B cell (primary cell): ENCODE measurements at regions not wholly inside any gene's neighbourhood (a gene's known extent, or its start where the extent isn't known, plus 50 kb on each side); places are given as distances from the start of the nearest gene placed in this dataset.

Experiments used
- ATAC-seq: fragments of 200-7000 bp; cut with Tn5 transposase; one replicate; pipeline ENCODE4 v1.10.0; 2021; ENCODE audit warnings: low read depth, mild to moderate bottlenecking, moderate number of reproducible peaks, moderate library complexity
- CTCF ChIA-PET: fragments of 350-600 bp; sonication (Branson Sonifier 250); formaldehyde crosslinking; loops from one replicate; lab custom pipeline; 2021; ENCODE audit warnings: antibody characterized with exemption, inconsistent platforms; lab: Charles Lee
- POLR2A ChIA-PET: fragments of 350-600 bp; sonication (Branson Sonifier 250); formaldehyde crosslinking; loops from one replicate; lab custom pipeline; 2021; ENCODE audit warnings: antibody characterized with exemption; lab: Charles Lee
- DNase-seq: peaks from one replicate; pipeline ENCODE4 v3.0.0; 2013
- H2AFZ ChIP-seq: 2 replicates; pipeline ENCODE4 v1.6.1; 2012; ENCODE audit warnings: mild to moderate bottlenecking, low read depth, low read length; ENCODE audit not compliant: insufficient read depth, poor library complexity, severe bottlenecking
- H3K27ac ChIP-seq, 2 donors: 1 replicate in 1 of 2; 2 replicates in 1 of 2; pipeline ENCODE4 v1.5.1; 2012 to 2013; ENCODE audit warnings: low read length in 2 of 2, mild to moderate bottlenecking in 2 of 2, moderate library complexity in 1 of 2
- H3K27me3 ChIP-seq, 4 experiments: fragments of 200-600 bp in 1 of 4; sonication (generic) in 1 of 4; replicated peaks in 1 of 4; 1 replicate in 2 of 4; 2 replicates in 2 of 4; pipeline versions ENCODE4 v1.6.1 to v1.7.0; 2013 to 2016; ENCODE audit warnings: low read length in 3 of 4, mild to moderate bottlenecking in 2 of 4, mixed read lengths in 1 of 4, moderate library complexity in 1 of 4; ENCODE audit not compliant: insufficient read depth in 4 of 4, control insufficient read depth in 3 of 4; ENCODE audit errors: control extremely low read depth in 1 of 4
- H3K36me3 ChIP-seq, 2 experiments: replicated peaks in 1 of 2; 1 replicate in 1 of 2; 2 replicates in 1 of 2; pipeline versions ENCODE4 v1.6.1 to v1.7.1; 2013; ENCODE audit warnings: low read length in 1 of 2; ENCODE audit not compliant: insufficient read depth in 2 of 2, control insufficient read depth in 1 of 2; ENCODE audit errors: control extremely low read depth in 1 of 2, extremely low read depth in 1 of 2
- H3K4me1 ChIP-seq, 2 donors: fragments of 200-600 bp in 1 of 2; sonication (generic) in 1 of 2; 1 replicate in 1 of 2; 2 replicates in 1 of 2; pipeline versions ENCODE4 v1.5.1 to v1.6.1; 2013 to 2017; ENCODE audit warnings: low read length in 2 of 2; ENCODE audit not compliant: control insufficient read depth in 2 of 2, insufficient read depth in 2 of 2
- H3K4me2 ChIP-seq: replicated peaks from 2 replicates; pipeline ENCODE3; 2012; ENCODE audit warnings: mild to moderate bottlenecking, low read depth, low read length; ENCODE audit not compliant: poor library complexity, severe bottlenecking
- H3K4me3 ChIP-seq, 5 experiments: fragments of 200-600 bp in 1 of 5; sonication (generic) in 1 of 5; 1 replicate in 3 of 5; 2 replicates in 2 of 5; pipeline versions ENCODE4 v1.5.1 to v1.7.0; 2011 to 2016; ENCODE audit warnings: low read length in 4 of 5, mild to moderate bottlenecking in 4 of 5, low read depth in 2 of 5, control low read depth in 1 of 5, moderate library complexity in 1 of 5; ENCODE audit not compliant: insufficient read depth in 1 of 5; ENCODE audit errors: control extremely low read depth in 1 of 5, extremely low read depth in 1 of 5
- H3K79me2 ChIP-seq: fragments of 200-600 bp; sonication (generic); one replicate; pipeline ENCODE4 v1.6.0; 2016; ENCODE audit warnings: low read length; ENCODE audit not compliant: control insufficient read depth, insufficient read depth
- H3K9ac ChIP-seq: fragments of 200-600 bp; sonication (generic); 2 replicates; pipeline ENCODE4 v1.6.1; 2017; ENCODE audit warnings: mild to moderate bottlenecking, low read length, moderate library complexity
- H3K9me3 ChIP-seq, 3 donors: one replicate each; pipeline versions ENCODE4 v1.6.1 to v1.7.1; 2013; ENCODE audit warnings: low read length in 2 of 3; ENCODE audit not compliant: control insufficient read depth in 2 of 3, insufficient read depth in 1 of 3; ENCODE audit errors: control extremely low read depth in 1 of 3
- H4K20me1 ChIP-seq: 2 replicates; pipeline ENCODE4 v1.6.0; 2012; ENCODE audit warnings: mild to moderate bottlenecking, low read length; ENCODE audit not compliant: insufficient read depth, control insufficient read depth, poor library complexity, severe bottlenecking
- H3K27ac Mint-ChIP-seq: one replicate; pipeline ENCODE4 v1.8.0; 2021; ENCODE audit warnings: mixed read lengths
- H3K27me3 Mint-ChIP-seq: one replicate; pipeline ENCODE4 v1.8.0; 2021; ENCODE audit warnings: mixed read lengths
- H3K4me1 Mint-ChIP-seq: one replicate; pipeline ENCODE4 v1.8.0; 2021; ENCODE audit warnings: mixed read lengths
- H3K4me3 Mint-ChIP-seq: one replicate; pipeline ENCODE4 v1.8.0; 2021; ENCODE audit warnings: mixed read lengths
- H3K9me3 Mint-ChIP-seq: one replicate; pipeline ENCODE4 v1.8.0; 2022; ENCODE audit warnings: mixed read lengths; ENCODE audit not compliant: insufficient read depth
- EZH2 ChIP-seq: IDR thresholded peaks from 2 replicates; pipeline ENCODE4 v1.6.1; 2012; ENCODE audit warnings: borderline replicate concordance, low read depth, mild to moderate bottlenecking, moderate library complexity, low read length; ENCODE audit not compliant: insufficient read depth, poor library complexity, severe bottlenecking
- WGBS: methylation state at CpG from one replicate; pipeline ENCODE4 v1.1.5; 2013; ENCODE audit warnings: missing lambda C conversion rate; ENCODE audit not compliant: insufficient coverage; 5-methylcytosine and 5-hydroxymethylcytosine counted together
- intact Hi-C: fragments of 100-400 bp; cut with micrococcal nuclease; formaldehyde crosslinking; loops from one replicate; pipeline ENCODE4 v1.10.0; 2022
- TF ChIP-seq, protein P1 (sequence below): fragments of 200-600 bp; IDR thresholded peaks from one replicate; pipeline ENCODE4 v1.8.0; 2022; ENCODE audit warnings: antibody characterized with exemption, mild to moderate bottlenecking

DNA sequence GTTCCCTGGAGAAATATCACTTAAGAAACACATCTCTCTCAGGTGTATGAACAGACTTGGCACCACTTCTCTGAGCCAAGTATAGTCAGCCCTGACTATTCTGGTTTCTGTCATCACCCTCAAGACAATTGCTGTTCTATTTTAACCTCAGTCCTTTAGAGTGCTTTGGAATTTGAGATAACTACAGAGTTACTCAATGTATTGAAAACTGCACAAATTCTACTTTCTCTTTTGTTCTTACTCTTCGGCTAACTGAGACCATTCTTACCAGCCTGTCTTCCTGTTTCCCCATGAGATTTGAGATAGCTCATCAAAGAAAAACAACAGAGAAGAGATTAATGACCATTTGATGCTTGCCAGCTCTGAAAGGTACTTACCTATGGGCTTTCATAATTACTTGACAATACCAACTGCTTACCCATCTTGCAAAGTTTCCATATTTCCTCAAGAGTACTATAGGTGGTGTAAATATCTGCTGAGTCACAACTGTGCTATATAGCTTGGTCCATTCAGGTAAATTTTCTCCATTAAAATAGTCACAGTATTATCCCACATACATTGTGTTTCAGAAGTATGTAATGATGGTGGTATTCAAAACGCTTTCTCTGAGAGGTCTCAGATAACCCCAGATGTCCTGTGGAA, 467.5 kb upstream of the CHST9 start:
- no peaks in the 10 kb centered on the region for H3K79me2 ChIP-seq
- Mint-ChIP-seq H3K27me3 (no peaks in the 10 kb centered on the region), H3K4me3 (no peak overlapping the region), H3K9me3 (no peaks in the 10 kb centered on the region), H3K27ac (no peak overlapping the region), H3K4me1 (no peaks in the 10 kb centered on the region)
- DNase-seq (no peak), ATAC-seq (no peak)
- H4K20me1 ChIP-seq = no peaks in the 10 kb centered on the region
- no peak overlapping the region for H3K4me2 ChIP-seq
- TF ChIP-seq EZH2 = no peak
- TF ChIP-seq, protein P1, sequence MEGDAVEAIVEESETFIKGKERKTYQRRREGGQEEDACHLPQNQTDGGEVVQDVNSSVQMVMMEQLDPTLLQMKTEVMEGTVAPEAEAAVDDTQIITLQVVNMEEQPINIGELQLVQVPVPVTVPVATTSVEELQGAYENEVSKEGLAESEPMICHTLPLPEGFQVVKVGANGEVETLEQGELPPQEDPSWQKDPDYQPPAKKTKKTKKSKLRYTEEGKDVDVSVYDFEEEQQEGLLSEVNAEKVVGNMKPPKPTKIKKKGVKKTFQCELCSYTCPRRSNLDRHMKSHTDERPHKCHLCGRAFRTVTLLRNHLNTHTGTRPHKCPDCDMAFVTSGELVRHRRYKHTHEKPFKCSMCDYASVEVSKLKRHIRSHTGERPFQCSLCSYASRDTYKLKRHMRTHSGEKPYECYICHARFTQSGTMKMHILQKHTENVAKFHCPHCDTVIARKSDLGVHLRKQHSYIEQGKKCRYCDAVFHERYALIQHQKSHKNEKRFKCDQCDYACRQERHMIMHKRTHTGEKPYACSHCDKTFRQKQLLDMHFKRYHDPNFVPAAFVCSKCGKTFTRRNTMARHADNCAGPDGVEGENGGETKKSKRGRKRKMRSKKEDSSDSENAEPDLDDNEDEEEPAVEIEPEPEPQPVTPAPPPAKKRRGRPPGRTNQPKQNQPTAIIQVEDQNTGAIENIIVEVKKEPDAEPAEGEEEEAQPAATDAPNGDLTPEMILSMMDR = no peak
- no peaks in the 10 kb centered on the region for H3K4me1 ChIP-seq
- CTCF ChIA-PET = no interaction called here
- H2AFZ ChIP-seq = no peak overlapping the region
- intact Hi-C loops = no loop called here
- H3K27me3 ChIP-seq = no peaks in the 10 kb centered on the region
- no peak overlapping the region for H3K27ac ChIP-seq
- POLR2A ChIA-PET = no interaction called here
- no peaks in the 10 kb centered on the region for H3K9me3 ChIP-seq
- 60% methylated on average over 1 of the region's 2 CpGs for WGBS
- H3K36me3 ChIP-seq = no peaks in the 10 kb centered on the region
- H3K4me3 ChIP-seq = no peak overlapping the region
- no peak overlapping the region for H3K9ac ChIP-seq

DNA sequence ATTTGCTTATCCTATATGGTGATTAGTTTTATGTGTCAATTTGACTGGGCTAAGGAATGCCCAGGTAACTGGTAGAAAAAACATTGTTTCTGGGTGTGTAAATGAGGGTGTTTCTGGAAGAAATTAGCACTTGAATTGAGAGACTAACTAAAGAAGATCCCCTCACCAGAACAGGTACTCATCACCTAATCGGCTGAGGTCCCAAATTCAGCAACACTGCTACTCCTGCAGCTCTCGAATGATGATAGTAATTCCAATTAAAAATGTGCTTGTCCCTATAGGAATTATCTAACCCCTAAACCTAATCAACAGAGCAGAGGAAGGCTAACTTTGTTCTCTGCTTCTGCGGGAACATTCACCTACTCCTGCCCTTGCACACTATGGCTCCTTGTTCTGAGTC, 464.5 kb upstream of the CHST9 start:
- Mint-ChIP-seq H3K27ac (no peak overlapping the region), H3K4me1 (no peaks in the 10 kb centered on the region), H3K9me3 (no peaks in the 10 kb centered on the region), H3K27me3 (no peaks in the 10 kb centered on the region), H3K4me3 (no peak overlapping the region)
- no peaks in the 10 kb centered on the region for H3K9me3 ChIP-seq
- no peaks in the 10 kb centered on the region for H3K27me3 ChIP-seq
- ChIA-PET CTCF (no interaction called here), POLR2A (no interaction called here)
- intact Hi-C loops = no loop called here
- H3K4me1 ChIP-seq = no peaks in the 10 kb centered on the region
- 95% methylated on average over 2 of the region's 3 CpGs for WGBS
- no peaks in the 10 kb centered on the region for H4K20me1 ChIP-seq
- no peak overlapping the region for H3K4me3 ChIP-seq
- no peak for ATAC-seq
- no peak overlapping the region for H3K9ac ChIP-seq
- no peak overlapping the region for H3K27ac ChIP-seq
- H2AFZ ChIP-seq = no peak overlapping the region
- H3K36me3 ChIP-seq = no peaks in the 10 kb centered on the region
- no peak for DNase-seq
- no peak for TF ChIP-seq EZH2
- TF ChIP-seq, protein P1 = no peak
- no peaks in the 10 kb centered on the region for H3K79me2 ChIP-seq
- H3K4me2 ChIP-seq = no peak overlapping the region
